C4-2B (cell line): ENCODE measurements at regions not wholly inside any gene's neighbourhood (a gene's known extent, or its start where the extent isn't known, plus 50 kb on each side); places are given as distances from the start of the nearest gene placed in this dataset.

Source experiments
- H3K27ac ChIP-seq: fragments of 450-650 bp; 2 replicates; pipeline ENCODE4 v1.5.1; 2017
- ZFX ChIP-seq: fragments of 450-650 bp; IDR thresholded peaks from 2 replicates; pipeline ENCODE4 v1.6.1; 2017
- TF ChIP-seq, protein P1 (sequence below): fragments of 450-650 bp; conservative IDR thresholded peaks from 2 replicates; pipeline ENCODE4 v1.5.1; 2017; ENCODE audit warnings: mild to moderate bottlenecking

DNA sequence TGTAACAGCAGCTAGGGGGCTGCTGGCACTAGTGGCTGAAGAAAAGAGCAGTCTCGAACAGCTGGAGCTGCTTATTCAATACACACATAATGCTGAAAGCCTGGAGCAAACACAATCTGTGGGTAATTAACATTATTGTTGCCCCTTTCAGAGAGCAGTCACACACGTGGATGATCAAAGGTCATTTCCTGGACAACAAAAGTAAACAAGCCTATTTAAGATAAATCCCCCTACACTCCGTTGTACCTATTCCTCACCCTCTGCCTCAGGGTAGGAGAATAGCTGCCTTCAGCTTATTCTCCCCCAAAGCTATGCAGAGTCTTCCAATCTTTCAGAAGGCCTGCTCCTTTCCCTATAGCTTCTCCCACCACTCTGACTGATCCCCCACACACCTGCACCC, 803.9 kb downstream of the C4orf33 start:
- TF ChIP-seq, protein P1, sequence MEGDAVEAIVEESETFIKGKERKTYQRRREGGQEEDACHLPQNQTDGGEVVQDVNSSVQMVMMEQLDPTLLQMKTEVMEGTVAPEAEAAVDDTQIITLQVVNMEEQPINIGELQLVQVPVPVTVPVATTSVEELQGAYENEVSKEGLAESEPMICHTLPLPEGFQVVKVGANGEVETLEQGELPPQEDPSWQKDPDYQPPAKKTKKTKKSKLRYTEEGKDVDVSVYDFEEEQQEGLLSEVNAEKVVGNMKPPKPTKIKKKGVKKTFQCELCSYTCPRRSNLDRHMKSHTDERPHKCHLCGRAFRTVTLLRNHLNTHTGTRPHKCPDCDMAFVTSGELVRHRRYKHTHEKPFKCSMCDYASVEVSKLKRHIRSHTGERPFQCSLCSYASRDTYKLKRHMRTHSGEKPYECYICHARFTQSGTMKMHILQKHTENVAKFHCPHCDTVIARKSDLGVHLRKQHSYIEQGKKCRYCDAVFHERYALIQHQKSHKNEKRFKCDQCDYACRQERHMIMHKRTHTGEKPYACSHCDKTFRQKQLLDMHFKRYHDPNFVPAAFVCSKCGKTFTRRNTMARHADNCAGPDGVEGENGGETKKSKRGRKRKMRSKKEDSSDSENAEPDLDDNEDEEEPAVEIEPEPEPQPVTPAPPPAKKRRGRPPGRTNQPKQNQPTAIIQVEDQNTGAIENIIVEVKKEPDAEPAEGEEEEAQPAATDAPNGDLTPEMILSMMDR = no peak
- TF ChIP-seq ZFX = no peak
- no peak overlapping the region for H3K27ac ChIP-seq

DNA sequence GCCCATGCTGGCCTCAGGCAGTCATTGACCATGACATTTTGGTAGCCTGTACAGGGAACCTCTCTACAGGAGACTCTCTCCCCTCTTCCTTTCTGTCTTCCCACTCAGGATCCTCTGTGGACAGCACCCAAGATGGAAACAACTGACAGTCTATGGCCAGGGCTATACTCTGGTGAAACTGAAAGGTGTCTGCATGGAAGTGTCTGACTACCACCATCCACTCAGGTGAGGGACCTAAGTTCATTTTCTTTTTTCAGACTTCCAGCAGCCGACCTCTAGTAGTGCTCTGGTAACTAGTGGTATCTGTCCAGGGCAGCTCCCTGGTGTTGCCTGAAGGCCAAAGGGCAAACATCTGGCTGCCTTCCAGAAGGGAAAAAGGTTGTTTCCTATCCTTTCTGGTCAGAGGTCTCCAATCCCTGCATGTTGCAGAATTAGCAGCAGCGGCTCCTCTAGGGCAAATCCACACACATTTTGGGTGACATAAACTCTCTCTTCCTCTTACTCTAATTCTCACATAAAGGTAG, 804.5 kb downstream of the C4orf33 start:
- TF ChIP-seq, protein P1 = no peak
- TF ChIP-seq ZFX = no peak
- no peak overlapping the region for H3K27ac ChIP-seq

DNA sequence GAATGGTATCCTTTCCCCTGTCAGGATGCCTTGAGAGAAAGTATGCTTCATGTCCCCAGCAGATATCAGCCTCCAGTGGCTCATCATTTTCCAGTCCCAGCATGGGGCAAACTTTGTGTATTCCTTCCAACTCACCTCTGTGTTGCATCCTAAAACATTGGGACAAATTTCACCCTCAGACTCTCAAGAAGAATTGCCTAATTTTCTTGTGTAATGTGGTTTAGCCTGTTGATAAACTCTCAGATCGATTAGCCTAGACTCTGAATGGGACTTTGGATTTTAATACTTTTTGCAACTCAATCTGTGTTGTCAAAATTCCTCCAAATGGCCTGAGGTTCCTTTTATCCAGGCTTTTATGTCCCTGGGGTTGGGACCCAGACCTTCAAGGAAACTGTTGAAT, 805.3 kb downstream of the C4orf33 start:
- TF ChIP-seq ZFX = no peak
- TF ChIP-seq, protein P1 = no peak
- no peak overlapping the region for H3K27ac ChIP-seq

DNA sequence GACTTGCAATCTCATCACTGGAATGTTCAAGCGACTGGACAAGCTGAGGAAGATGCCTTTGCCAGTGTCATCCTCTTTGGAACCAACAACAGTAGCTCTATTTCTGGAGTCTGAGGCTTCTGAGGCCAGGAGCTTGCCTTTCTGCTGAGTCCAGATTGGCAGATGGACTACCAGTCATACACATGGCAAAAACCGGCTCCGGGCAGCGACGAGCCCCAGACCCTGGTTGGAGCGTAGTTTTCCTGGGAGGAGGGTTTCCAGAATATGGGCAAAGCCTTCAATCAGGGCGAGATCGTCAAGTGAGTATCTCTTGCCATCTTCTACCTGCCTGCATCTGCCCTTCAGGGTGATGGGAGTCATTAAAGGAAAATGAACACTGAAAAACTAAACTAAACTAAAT, 807.9 kb downstream of the C4orf33 start:
- no peak for TF ChIP-seq ZFX
- TF ChIP-seq, protein P1 = no peak
- H3K27ac ChIP-seq = no peak overlapping the region

DNA sequence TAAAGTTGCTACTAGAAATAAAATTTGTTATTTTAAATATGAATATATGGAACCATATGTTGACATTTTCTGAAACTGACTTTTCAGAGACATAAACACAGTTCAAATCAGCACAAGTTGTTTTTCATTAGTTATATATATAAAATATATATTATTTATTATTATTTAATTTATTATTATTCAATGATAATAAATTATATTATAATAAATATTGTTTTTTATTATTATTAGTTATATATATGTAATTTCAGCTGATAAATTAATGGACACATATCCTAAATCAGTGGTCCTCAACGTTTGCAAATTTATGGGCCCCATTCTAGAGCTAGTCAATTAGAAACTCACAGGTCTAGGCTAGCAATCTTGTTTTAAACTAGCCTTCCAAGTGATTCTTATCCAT, 809.3 kb downstream of the C4orf33 start:
- H3K27ac ChIP-seq = no peak overlapping the region
- TF ChIP-seq, protein P1 = no peak
- no peak for TF ChIP-seq ZFX

DNA sequence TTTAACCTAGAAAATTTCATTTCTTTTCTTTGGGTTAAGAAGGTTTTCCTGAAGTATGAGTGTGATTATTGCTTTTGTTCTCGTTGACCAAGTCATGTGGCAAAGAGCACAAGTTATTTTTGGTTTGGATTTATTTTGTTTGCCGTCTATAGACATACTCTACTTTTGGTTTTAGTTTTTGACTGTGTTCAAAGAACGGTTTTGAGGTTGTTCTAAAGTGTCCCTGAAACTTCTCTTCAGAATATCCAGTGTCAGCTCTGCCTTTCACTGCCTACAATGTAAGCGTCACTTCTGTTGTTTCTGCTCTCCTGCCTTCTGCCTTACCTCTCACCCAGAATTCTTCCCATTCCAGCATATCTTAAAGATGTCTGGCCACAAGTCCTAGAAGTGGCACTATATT, 812.2 kb downstream of the C4orf33 start:
- no peak for TF ChIP-seq ZFX
- TF ChIP-seq, protein P1 = no peak
- no peak overlapping the region for H3K27ac ChIP-seq

DNA sequence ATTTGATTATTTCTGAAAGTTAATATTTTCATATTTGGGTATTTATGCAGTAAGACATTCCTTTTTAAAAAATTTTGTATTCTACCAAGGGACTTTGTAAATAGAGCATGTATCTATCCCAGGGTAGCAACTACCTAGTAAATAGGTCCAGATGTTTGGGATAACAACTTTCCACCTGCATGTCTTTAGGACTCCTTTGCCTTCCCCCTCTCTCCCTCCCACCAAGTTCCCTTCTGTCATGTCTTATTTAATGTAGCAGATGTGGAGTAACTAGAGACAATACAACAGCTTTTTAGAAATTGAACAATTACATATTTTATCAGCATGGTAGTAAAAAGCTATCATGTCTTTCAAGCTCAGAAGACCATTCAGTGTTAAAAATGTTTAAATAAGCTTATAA, 821.0 kb downstream of the C4orf33 start:
- no peak overlapping the region for H3K27ac ChIP-seq
- TF ChIP-seq, protein P1 = no peak
- TF ChIP-seq ZFX = no peak
